SW480 (cell line): ENCODE measurements at regions not wholly inside any gene's neighbourhood (a gene's known extent, or its start where the extent isn't known, plus 50 kb on each side); places are given as distances from the start of the nearest gene placed in this dataset.
"Not testable (repeated sequence)": the region's sequence is repeated elsewhere in the genome, so short reads cannot be mapped to it uniquely, and the experiment has no call there.

Experiments
- DNase-seq: peaks from one replicate; pipeline ENCODE4 v3.0.0-alpha.2; 2016; ENCODE audit warnings: low spot score

DNA sequence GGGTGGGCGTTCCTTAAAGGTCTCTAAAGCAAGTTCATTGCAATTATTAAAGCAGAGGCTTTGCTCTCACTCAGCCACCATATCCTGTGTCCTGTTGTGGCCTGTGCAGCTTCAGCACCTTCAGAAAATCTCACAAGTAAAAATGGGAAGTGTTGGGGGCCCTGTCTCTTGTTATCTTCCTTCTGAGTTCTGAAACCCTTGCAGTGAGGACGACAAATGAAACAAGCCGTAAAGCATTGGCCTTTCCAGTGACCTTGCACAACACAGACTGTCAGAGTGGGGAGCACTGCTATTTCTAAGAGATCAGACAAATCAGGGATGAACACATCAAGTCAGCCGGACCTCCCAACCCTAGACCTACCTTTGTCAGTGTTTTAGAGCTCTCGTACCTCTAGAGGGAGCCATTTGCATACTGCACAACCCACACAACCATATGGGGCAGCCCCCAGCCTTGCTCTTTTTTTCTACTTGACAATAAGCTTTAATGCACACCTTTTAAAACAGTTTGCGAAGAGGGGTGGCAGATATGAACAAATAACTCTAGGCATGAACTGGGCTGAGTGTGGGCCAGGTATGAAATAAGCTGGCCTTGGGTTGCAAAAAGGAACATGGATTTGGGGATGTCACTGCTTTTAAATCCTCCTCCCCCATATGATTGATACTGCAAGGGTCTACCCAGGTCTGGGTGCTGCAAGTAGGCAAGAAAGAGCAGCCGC, 89.8 kb downstream of the KATNIP start:
- peak; percentile 22 for DNase-seq

DNA sequence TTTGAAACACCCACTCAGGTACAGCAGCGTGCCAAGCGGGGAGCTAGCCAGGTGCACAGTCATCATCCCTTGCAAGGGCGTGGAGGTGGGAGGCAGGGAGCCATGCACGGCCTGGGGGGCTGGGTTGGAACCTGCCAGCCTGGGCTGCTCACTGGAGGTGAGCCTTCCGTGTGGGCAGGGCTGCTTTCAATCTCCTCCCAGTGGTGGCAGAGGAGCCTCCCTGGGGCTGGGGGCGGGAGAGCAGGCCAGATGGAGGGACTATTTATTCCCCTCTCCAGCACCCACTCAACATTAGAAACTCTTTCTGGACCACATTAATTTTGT, 90.3 kb downstream of the KATNIP start:
- DNase-seq, result no peak

DNA sequence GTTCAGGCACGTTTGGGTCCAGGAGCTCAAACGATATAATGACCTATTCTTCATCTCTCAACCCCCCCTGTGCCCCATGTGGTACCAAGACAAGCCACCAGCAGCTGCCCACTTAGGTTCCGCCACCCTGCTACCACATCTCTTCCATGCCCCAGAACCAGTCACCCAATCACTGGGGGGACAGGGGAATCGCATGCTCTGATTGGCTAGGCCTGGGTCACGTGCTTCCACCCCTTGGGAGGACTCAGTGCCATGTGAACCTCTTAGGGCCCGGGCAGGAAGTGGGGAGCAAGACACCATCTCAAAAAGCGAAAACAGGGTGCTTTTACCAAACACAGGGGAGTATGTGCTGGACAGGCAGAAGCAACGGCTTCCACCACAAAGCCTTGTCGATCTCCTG, 91.3 kb downstream of the KATNIP start:
- no peak for DNase-seq

DNA sequence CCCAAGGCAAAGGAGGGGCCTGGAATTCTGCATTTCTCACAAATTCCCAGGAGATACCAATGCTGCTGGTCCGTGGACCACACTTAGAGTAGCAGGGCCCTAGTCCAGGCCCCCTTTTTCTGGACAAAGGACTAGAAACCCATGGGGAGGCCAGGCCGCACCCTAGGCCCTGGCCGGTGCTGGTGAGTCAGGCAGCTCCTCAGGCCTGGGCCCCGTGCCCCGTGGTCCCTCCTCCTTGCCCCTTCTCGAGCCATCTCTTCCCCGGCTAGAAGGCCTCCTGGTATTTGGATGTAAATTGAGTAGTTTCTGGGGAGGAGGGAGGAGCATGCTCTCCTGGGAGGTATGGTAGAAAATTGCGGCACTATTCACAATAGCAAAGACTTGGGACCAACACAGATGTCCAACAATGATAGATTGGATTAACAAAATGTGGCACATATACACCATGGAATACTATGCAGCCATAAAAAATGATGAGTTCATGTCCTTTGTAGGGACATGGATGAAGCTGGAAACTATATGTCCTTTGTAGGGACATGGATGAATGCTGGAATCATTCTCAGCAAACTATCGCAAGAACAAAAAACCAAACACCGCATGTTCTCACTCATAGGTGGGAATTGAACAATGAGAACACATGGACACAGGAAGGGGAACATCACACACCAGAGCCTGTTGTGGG, 91.9 kb downstream of the KATNIP start:
- not testable (repeated sequence) for DNase-seq

DNA sequence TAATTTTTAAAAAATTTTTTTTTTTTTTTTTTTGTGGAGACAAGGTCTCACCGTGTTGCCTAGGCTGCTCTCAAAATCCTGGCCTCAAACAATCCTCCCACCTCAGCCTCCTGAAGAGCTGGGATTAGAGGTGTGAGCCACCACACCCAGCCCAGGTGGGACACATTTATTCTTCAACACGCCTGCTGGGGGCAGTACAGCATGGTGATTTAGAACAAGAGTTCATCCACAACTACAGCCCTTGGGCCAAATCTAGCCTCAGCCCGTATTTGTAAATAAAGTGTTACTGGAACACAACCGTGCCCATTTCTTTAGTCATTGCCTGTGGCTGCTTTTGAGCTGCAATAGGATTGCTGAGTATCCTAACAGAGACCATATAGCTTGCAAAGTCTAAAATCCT, 92.8 kb downstream of the KATNIP start:
- DNase-seq, result peak; percentile 22

DNA sequence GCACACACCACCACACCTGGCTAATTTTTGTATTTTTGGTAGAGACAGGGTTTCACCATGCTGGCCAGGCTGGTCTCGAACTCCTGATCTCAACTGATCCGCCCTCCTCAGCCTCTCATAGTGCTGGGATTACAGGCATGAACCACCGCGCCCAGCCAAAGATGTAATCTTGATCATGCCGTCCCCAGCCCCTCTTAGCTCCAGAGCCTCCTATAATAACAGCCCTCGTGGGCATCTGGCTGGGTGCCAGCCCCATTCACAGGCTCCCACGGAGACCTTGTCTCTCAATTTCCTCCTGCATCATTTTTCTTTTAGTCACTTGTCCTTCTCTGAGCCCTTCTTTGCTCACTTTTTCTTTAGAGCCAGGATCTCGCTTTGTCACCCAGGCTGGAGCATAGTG, 94.2 kb downstream of the KATNIP start:
- no peak for DNase-seq

DNA sequence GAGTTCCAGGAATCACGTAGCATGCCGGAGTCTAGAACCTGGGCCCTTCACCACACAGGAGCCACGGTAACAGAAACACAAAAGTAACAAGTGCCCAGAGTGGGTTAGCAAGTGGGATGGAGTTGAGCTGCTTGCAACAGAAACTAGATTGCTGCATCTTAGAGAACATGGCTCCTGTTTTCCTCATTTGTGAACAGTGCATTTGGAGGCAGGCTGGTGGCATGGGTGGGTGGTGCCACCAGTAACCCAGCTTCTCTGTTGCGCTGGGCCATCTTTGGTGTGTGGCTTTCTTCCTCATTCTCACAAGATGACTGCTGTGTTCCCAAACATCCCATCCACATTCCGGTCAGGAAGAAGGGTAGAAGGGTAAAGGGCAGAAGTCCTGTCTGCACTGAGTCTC, 95.5 kb downstream of the KATNIP start:
- DNase-seq, result no peak

DNA sequence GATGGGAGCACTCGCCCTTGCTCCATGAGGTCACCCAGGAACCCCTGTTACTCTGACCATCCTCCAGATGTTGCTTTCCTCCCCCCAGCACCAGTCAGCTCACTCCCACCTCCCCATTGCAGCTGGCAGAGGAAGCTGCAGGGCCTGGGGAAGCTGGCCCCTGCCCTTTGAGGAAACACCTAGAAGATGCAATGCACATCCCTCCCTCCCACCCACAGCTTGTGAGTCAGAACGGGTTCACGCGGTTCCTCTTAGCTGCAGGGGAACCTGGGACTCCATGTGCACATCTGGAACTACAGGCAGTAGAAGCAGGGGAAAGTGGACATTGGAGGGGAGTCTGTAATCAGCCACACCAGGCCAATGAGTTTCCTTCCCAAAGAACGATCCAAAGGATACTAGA, 96.9 kb downstream of the KATNIP start:
- no peak for DNase-seq

DNA sequence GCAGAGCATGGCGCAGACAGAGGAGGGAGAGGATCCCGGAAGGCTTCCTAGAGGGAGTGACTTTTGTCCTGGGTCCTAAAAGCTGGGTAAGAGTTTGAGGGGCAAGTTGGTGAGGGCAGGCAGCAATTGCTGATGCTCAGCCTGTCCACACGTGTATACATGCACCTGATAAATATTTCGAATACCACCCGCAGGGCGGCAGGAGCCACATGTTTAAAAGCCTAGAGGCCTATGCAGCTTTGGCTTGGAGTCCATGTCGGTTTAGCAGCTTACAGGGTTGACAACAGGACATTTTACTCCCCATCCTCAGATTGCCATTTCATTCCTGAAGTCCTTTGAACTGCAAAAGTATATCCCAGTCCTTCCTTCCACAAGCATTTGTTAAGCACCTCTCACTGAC, 99.1 kb downstream of the KATNIP start:
- no peak for DNase-seq

DNA sequence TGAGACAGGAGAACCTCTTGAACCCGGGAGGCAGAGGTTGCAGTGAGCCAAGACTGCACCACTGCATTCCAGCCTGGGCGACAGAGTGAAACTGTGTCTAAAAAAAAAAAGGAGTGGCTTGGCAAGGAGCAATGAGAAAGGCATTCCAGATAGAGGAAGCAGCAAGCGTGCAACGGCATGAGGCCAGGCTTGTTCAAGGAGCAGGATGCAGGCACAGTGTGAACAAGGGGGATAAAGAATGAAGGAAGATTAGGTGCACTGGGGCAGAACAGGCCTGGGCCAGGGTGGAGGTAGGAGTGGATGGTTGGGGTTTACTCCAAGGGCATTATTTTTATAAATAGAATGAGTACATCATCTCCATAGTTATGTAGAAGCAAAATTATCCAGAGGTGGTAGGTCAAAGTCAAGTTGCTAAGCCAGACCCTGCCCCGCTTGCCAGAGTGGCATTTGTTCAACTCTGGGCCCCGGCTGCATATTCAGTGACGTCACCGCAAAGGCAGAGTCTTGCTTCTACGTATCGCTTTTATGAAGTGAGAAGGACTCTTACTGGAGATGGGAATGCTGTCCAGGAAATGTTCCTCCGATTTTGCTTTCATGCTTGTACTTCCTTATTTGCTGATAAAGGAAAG, 100.2 kb downstream of the KATNIP start:
- DNase-seq, result no peak

DNA sequence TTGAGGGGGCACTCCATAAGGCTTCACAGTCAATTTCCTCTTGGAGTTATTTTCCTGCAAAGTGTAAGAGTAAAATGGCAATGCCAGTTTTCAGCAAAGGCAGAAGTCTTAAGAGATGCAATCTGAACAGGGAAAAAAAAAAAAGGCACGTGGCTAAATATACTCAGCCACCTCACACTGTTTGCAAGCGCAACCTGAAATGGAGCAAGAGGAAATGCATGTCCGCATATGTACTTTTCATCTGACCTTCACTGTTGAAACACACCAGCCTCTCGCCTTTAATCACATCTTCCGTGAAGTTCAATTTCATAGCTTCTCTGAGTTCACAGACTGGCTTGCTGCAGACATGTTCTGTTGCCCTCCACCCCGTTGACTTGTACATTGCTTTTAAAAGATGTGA, 101.4 kb downstream of the KATNIP start:
- DNase-seq, result no peak

DNA sequence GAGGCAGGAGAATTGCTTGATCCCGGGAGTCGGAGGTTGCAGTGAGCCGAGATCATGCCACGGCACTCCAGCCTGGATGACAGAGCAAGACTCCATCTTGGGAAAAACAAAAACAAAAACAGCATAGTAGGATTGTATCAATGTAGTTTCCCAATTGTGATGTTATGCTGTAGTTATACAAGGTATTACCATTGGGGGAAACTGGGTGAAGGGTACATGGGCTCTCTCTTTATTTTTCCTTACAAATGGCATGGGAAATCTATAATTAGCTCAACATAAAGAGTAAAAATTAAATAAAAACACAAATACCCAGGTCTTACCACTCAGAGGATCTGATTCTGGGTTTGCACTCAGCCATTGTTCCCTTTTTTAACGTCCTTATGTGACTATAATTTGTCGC, 107.9 kb downstream of the KATNIP start:
- DNase-seq, result no peak

DNA sequence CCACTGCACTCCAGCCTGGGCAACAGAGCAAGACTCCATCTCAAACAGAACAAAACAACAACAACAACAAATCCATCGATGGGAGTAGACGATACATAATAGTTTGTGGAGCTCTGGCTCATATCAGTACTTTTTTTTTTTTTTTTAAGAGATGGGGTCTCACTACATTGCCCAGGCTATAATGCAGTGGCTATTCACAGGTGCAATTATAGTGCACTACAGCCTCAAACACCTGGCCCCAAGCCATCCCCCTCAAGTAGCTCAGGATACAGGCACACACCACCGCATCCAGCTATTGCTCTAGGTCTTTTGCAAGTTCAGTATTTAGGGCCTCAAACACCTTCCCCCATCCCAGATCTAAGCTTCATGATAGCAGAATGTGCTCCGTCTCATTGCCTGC, 110.6 kb downstream of the KATNIP start:
- DNase-seq, result no peak

DNA sequence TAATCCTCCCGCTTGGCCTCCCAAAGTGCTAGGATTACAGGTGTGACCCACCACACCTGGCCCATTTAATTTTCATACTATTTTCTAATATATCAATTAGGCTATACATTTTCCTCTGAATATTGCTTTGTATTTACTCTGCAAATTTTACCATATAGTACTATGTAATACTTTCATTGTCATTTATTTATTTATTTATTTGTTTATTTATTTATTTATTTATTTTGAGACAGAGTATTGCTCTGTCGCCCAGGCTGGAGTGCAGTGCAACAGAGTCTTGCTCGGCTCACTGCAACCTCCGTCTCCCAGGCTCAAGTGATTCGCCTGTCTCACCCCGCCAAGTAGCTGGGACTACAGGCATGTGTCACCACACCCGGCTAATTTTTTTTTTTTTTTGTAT, 113.3 kb downstream of the KATNIP start:
- not testable (repeated sequence) for DNase-seq

DNA sequence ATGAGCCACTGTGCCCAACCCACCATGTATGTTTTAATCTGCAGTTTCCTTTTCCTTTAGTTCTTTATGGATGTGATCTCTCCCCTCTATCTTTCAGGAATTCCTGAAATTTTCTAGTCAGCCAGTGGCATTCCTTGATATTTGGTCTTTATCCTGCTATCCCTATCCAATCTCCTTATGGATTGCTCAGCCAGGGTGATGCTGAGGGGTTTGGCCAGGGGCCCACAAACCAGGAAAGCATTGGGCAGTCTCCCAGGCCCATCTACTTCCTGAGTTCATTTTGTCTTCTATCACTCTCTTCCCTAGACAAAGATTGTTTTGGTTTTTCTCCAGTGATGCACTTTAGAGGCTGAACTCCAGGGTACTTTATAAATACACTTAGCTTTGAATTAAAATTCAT, 115.9 kb downstream of the KATNIP start:
- DNase-seq, result no peak

DNA sequence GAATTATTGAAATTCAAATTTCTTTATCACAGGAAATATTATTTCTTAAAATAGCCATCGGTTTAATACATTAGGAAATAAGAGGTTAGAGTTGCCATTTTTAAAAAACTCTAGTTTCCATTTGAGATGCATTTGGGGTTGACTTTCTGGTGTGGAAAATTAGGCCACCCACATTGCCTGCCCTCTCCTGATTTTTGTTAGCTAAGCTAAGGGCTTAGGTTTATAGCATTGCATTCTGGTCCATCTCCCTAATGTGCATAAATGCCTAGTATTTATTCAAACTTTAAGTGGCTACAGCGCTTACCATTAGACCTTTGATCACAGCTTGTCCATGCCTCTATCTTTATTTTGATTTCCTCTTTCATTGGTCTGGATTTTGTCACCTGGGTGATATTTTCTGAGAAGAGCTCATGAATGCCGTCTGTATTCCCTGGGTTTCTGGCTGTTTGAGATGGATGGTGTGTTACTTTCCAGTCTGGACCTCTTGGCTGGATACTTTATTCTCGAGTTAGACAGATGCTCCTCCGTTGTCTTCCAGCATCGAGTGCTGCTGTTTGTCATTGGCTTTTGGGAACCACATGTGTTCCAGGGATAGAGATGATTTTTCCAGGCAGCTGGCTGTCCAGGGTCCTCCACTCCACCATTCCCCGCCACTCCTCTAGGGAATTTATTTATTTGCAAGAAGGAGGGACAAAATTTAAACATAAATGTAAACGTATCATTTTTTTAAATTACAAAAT, 120.3 kb downstream of the KATNIP start:
- DNase-seq, result no peak

DNA sequence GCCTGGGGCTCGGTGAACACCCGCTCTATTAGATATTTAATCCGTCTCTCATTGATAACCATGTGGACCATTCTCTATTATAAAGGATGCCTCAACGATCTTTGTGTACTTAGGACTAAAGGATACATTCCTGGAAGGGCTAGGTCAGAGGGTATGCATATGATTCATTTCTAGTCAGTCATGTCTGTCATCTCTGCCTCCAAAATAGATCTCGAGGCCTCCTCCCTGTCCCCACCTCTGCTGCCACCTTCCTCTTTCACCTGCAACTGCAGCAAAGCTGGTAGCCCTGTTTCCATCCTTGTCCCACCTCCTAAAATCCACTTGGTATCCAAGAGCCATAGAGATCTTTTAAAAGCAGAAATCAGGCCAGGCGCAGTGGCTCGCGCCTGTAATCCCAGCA, 121.5 kb downstream of the KATNIP start:
- no peak for DNase-seq

DNA sequence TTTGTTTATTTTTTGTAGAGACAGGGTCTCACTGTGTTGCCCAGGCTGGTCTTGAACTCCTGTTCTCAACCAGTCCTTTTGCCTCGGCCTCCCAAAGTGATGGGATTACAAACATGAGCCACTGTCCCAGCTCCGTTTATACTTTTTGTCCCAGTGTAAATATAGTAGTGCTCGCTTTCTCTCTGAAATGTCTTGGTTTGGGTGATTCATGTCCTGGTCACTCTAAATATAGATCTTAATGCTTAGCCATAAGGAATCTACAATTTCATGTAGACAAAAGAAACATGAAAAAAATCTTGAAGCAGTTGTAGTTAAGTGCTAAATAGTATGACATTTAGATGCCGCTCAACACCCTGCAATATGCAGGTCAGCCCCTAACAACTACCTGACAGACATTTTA, 126.9 kb downstream of the KATNIP start:
- DNase-seq, result no peak

DNA sequence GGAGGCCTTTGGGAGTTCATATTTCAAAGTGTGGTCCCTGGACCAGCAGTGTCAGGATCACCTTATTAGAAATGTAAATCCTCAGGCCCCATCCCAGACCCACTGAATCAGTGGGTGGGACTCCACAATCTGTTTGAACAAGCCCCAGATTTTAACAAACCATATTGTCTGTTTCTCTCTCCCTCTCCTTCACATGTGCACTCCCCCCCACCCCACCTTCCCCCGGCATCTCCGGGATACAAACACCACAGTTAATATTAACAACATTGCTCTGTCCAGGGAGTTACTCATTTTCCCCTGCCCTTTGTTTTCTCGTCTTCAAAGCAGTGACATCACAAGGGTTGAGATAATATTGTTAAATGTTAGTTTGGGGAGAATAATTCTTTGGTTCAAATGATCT, 127.3 kb downstream of the KATNIP start:
- DNase-seq, result no peak

DNA sequence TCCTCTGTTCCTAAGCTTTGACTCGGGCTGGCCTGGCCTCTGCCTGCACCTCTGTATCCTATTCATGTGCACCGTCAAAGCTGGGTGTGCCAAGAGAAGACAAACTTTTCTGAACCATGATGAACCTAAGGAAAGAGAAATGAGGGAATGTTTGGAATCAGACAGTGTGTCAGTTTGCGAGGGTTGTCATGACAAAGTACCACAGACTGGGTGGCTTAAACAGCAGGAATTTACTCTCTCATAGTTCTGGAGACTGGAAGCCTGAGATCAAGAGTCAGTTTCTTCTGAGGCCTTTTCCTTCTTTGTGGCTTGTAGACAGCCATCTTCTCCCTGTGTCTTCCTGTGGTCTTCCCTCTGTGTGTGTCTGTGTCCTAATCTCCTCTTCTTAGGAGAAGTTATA, 129.0 kb downstream of the KATNIP start:
- DNase-seq, result no peak

DNA sequence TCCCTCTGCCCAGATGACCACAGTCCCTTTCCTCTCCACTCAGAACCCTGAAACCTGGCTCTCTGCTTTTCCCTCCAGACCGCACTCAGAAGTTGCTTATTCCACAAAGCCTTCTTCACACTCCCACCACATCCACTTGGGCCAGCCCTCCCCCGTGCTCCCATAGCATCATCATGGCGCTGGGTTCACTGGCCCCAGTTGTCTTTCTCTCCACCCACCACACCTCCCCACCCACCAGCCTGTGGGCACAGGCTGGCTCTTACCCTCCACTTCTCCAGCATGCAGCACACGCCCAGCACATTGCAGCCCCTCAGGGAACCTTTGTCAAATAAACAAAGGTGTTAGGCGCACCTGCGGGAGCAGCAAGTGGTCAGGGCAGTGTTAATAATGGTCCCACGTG, 130.0 kb downstream of the KATNIP start:
- no peak for DNase-seq

DNA sequence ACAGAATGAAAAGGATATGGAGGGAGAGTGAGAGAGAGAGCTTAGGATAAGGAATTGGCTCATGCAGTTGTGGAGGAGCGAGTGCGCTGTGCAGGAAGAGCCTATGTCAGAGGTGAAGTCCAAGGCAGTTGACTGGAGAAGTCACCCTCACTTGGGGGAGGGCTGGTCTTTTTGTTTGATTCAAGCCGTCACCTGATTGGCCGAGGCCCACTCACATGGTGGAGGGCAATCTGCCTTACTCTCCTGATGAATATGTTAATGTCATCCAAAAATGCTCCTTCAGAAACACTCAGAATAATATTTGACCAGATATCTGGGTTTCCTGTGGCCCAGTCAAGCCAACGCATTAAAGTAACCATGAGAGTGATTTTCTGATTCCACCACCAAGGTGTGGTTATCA, 131.7 kb downstream of the KATNIP start:
- no peak for DNase-seq

DNA sequence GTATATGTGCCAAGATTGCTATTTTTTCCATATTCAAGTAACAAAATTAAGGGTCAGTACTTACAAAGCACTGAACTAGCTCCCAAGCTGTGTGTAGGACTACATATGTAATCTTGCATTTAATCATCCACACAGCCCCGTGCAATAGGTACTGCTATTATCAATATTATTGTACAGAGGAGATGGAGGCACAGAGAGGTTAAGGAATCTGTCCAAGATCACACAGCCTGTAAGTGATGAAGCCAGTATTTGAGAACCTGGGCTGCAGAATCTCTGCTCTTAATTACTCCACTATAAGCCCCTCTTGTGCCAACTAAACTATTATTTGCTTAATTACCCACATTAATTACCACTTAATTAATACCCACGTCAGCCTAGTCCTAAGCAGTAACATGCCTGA, 134.1 kb downstream of the KATNIP start:
- no peak for DNase-seq
